Nephron (organoid): ENCODE measurements at regions not wholly inside any gene's neighbourhood (a gene's known extent, or its start where the extent isn't known, plus 50 kb on each side); places are given as distances from the start of the nearest gene placed in this dataset.
A peak's percentile ranks its signal among the peaks of the same experiment; 100 is the strongest.
"Not testable (repeated sequence)": the region's sequence is repeated elsewhere in the genome, so short reads cannot be mapped to it uniquely, and the experiment has no call there.

Source experiments
- H3K27ac Mint-ChIP-seq, 3 experiments: 2 replicates each; pipeline ENCODE4 v1.8.0; 2020; ENCODE audit warnings: mixed read lengths in 3 of 3, mild to moderate bottlenecking in 2 of 3, moderate library complexity in 1 of 3
- H3K27me3 Mint-ChIP-seq: 2 replicates; pipeline ENCODE4 v1.8.0; 2021; ENCODE audit warnings: low read depth, mild to moderate bottlenecking, moderate library complexity, mixed read lengths
- H3K36me3 Mint-ChIP-seq: 2 replicates; pipeline ENCODE4 v1.8.0; 2020; ENCODE audit warnings: low read depth, mixed read lengths
- H3K4me1 Mint-ChIP-seq: 2 replicates; pipeline ENCODE4 v1.8.0; 2020; ENCODE audit warnings: mixed read lengths
- H3K4me3 Mint-ChIP-seq, 3 experiments: 2 replicates each; pipeline ENCODE4 v1.8.0; 2020; ENCODE audit warnings: mild to moderate bottlenecking in 3 of 3, mixed read lengths in 3 of 3, moderate library complexity in 2 of 3
- H3K9me3 Mint-ChIP-seq: 2 replicates; pipeline ENCODE4 v1.8.0; 2020; ENCODE audit warnings: mixed read lengths
- TF ChIP-seq, protein P1 (sequence below), 3 experiments: fragments of 200-600 bp; sonication (generic); IDR thresholded peaks; one replicate each; pipeline ENCODE4 v1.5.0; 2021; ENCODE audit warnings: antibody characterized with exemption in 3 of 3; ENCODE audit not compliant: unreplicated experiment in 3 of 3

DNA sequence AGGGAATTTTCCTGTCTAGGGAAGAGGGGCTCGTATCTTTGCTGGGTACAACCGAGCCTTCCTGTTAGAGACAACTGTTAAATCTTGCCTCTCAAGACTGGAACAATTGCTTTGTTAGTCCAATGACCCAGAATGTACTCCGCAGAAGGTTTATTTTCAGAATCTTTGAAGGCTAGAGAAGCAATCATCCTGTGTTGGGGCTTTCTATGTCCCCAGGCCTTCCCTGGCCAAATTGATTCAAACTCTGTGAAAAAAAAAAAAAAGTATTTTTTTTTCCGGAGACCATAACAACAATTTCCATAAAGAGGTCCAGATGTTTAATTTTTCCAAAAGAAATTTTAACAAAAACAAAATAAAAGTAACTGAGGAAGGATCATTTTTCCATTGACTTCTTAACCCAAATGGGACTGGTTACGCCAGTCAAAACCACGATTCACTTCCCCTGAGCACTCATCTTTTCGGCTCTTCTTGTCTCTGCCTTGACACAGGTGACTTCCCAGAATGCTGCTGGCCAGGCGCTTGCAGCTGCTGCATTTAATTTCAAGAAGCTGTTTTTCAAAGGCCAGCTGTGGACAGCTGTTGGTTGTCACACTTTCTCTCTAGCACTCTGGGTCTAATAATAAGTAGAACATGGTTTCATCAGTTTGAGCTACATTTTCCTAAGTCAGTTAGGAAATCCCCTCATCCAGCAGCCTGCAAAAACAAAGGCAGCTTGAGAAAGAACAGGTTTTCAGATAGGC, 81.6 kb upstream of the MANSC4 start:
- Mint-ChIP-seq H3K9me3 (peaks cover 4% of the 10 kb centered on the region), H3K36me3 (no peaks in the 10 kb centered on the region), H3K27ac (peak overlapping the region in 2 of 3 experiments; percentile 34 to 49), H3K27me3 (no peaks in the 10 kb centered on the region), H3K4me3 (no peak overlapping the region), H3K4me1 (peaks cover 12% of the 10 kb centered on the region)
- TF ChIP-seq, protein P1, sequence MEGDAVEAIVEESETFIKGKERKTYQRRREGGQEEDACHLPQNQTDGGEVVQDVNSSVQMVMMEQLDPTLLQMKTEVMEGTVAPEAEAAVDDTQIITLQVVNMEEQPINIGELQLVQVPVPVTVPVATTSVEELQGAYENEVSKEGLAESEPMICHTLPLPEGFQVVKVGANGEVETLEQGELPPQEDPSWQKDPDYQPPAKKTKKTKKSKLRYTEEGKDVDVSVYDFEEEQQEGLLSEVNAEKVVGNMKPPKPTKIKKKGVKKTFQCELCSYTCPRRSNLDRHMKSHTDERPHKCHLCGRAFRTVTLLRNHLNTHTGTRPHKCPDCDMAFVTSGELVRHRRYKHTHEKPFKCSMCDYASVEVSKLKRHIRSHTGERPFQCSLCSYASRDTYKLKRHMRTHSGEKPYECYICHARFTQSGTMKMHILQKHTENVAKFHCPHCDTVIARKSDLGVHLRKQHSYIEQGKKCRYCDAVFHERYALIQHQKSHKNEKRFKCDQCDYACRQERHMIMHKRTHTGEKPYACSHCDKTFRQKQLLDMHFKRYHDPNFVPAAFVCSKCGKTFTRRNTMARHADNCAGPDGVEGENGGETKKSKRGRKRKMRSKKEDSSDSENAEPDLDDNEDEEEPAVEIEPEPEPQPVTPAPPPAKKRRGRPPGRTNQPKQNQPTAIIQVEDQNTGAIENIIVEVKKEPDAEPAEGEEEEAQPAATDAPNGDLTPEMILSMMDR (IDR thresholded peaks at IDR 0.05; ENCODE audit: unreplicated experiment in 3 of 3), result no peak

DNA sequence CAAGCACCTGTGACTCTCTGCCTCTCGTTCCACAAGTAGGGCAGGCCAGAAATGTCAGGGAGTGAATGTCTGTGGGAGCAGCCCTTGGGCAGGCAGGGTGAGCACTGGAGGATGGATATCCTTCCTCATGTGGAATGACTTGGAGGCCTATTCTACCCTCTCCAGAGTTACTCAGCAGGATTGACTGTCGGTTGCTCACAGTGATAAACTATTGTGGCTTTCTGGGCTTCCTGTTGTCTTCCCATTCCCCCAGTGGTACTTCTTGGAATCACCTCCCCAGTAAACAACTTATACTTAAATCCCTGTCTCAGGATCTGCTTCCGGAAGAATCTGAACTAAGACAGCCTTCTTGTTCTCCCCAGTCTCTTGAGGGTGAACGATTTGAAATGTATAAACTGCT, 79.6 kb upstream of the MANSC4 start:
- Mint-ChIP-seq H3K27ac (no peak overlapping the region), H3K4me3 (no peak overlapping the region), H3K4me1 (peaks cover 12% of the 10 kb centered on the region), H3K27me3 (no peaks in the 10 kb centered on the region), H3K9me3 (peaks cover 4% of the 10 kb centered on the region), H3K36me3 (no peaks in the 10 kb centered on the region)
- TF ChIP-seq, protein P1 (IDR thresholded peaks at IDR 0.05; ENCODE audit: unreplicated experiment in 3 of 3), result no peak

DNA sequence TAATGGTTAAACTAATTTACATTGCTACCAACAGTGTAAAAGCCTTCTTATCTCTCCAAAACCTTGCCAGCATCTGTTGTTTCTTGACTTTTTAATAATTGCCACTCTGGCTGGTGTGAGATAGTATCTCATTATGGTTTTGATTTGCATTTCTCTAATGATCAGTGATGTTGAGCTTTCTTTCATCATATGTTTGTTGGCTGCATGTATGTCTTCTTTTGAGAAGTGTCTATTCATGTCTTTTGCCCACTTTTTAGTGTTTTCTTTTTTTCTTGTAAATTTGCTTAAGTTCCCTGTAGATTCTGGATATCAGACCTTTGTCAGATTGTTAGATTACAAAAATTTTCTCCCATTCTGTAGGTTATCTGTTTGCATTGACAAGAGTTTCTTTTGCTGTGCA, 77.0 kb upstream of the MANSC4 start:
- H3K27me3 Mint-ChIP-seq, H3K36me3 Mint-ChIP-seq, H3K4me3 Mint-ChIP-seq, H3K9me3 Mint-ChIP-seq, H3K27ac Mint-ChIP-seq: not testable (repeated sequence)
- H3K4me1 Mint-ChIP-seq, result peaks cover 11% of the 10 kb centered on the region

DNA sequence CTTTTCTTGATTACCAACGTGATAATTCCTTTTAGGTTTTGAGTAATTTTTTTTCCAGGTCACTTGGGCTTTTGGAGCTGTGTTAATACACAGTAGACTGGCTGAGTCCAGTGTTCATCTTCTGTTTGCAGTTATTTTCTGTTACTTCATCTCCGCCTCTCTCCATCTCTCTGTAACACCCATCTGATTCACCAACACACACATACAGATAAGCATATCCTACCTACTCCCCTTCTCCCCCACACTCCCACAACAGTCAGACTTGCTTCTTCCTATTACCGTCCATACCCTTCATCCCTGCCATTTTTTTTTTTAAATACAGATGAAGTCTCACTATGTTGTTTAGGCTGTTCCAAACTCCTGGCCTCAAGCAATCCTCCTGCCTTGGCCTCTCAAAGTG, 72.7 kb upstream of the MANSC4 start:
- Mint-ChIP-seq H3K27ac (no peak overlapping the region), H3K4me3 (no peak overlapping the region), H3K9me3 (peaks cover 20% of the 10 kb centered on the region), H3K4me1 (no peaks in the 10 kb centered on the region), H3K36me3 (no peaks in the 10 kb centered on the region), H3K27me3 (no peaks in the 10 kb centered on the region)
- TF ChIP-seq, protein P1 (IDR thresholded peaks at IDR 0.05; ENCODE audit: unreplicated experiment in 3 of 3), result no peak
